ENCODE measurements at regions not wholly inside any gene's neighbourhood (a gene's known extent, or its start where the extent isn't known, plus 50 kb on each side); places are given as distances from the start of the nearest gene placed in this dataset.

GRCh38 chr6:154885214-154885613, 109.9 kb upstream of the TIAM2 start:
- no peak for DNase-seq

GRCh38 chr6:154886016-154886415, 109.1 kb upstream of the TIAM2 start:
- no peak for DNase-seq

GRCh38 chr6:154886471-154886870, 108.6 kb upstream of the TIAM2 start:
- no peak for DNase-seq

- no peak for DNase-seq
These were observed 108.1 kb upstream of the TIAM2 start for GRCh38 chr6:154887051-154887450.

GRCh38 chr6:154888421-154889295, 106.5 kb upstream of the TIAM2 start:
- no peak for DNase-seq

- no peak for DNase-seq
These were observed 104.2 kb upstream of the TIAM2 start for GRCh38 chr6:154890874-154891273.

GRCh38 chr6:154891901-154892300, 103.2 kb upstream of the TIAM2 start:
- no peak for DNase-seq

- no peak for DNase-seq
These were observed 101.2 kb upstream of the TIAM2 start for GRCh38 chr6:154893917-154894316.

GRCh38 chr6:154894902-154895301, 100.2 kb upstream of the TIAM2 start:
- DNase-seq: no peak

GRCh38 chr6:154895841-154896240, 99.3 kb upstream of the TIAM2 start:
- no peak for DNase-seq

- no peak for DNase-seq
These were observed 96.3 kb upstream of the TIAM2 start for GRCh38 chr6:154898821-154899220.

- DNase-seq: no peak
These were observed 95.2 kb upstream of the TIAM2 start for GRCh38 chr6:154899824-154900463.

- no peak for DNase-seq
These were observed 93.1 kb upstream of the TIAM2 start for GRCh38 chr6:154901876-154902552.

GRCh38 chr6:154907291-154907690, 87.8 kb upstream of the TIAM2 start:
- no peak for DNase-seq

- DNase-seq: no peak
These were observed 86.4 kb upstream of the TIAM2 start for GRCh38 chr6:154908723-154909122.

GRCh38 chr6:154909311-154909710, 85.8 kb upstream of the TIAM2 start:
- no peak for DNase-seq

GRCh38 chr6:154909821-154910220, 85.3 kb upstream of the TIAM2 start:
- no peak for DNase-seq

GRCh38 chr6:154914288-154914687, 80.8 kb upstream of the TIAM2 start:
- no peak for DNase-seq

GRCh38 chr6:154916857-154917256, 78.3 kb upstream of the TIAM2 start:
- no peak for DNase-seq

GRCh38 chr6:154917941-154918340, 77.2 kb upstream of the TIAM2 start:
- no peak for DNase-seq

- no peak for DNase-seq
These were observed 75.3 kb upstream of the TIAM2 start for GRCh38 chr6:154919806-154920205.

- no peak for DNase-seq
These were observed 74.5 kb upstream of the TIAM2 start for GRCh38 chr6:154920495-154921200.

- no peak for DNase-seq
These were observed 73.6 kb upstream of the TIAM2 start for GRCh38 chr6:154921482-154921881.
